BLaER1 treated with 17β-estradiol and CSF1 and Interleukin-3, amounts not matched to agents 10 nM and 100 nM (cell line): ENCODE measurements at regions not wholly inside any gene's neighbourhood (a gene's known extent, or its start where the extent isn't known, plus 50 kb on each side); places are given as distances from the start of the nearest gene placed in this dataset.
A peak's percentile ranks its signal among the peaks of the same experiment; 100 is the strongest.
"Not testable (repeated sequence)": the region's sequence is repeated elsewhere in the genome, so short reads cannot be mapped to it uniquely, and the experiment has no call there.

Experiments used
- H3K27ac ChIP-seq, 11 experiments: shearing (Covaris generic); formaldehyde crosslinking; 2 replicates each; pipeline ENCODE4 v1.8.1; 2022
- H3K27me3 ChIP-seq, 11 experiments: shearing (Covaris generic); formaldehyde crosslinking; 2 replicates each; pipeline ENCODE4 v1.8.1; 2022
- H3K36me3 ChIP-seq, 11 experiments: shearing (Covaris generic); formaldehyde crosslinking; 2 replicates each; pipeline ENCODE4 v1.8.1; 2022
- H3K4me1 ChIP-seq, 10 experiments: shearing (Covaris generic); formaldehyde crosslinking; 2 replicates each; pipeline ENCODE4 v1.8.1; 2022
- H3K4me2 ChIP-seq, 11 experiments: shearing (Covaris generic); formaldehyde crosslinking; 2 replicates each; pipeline ENCODE4 v1.8.1; 2022
- H3K4me3 ChIP-seq, 10 experiments: shearing (Covaris generic); formaldehyde crosslinking; 2 replicates each; pipeline ENCODE4 v1.8.1; 2022
- H3K9ac ChIP-seq, 11 experiments: shearing (Covaris generic); formaldehyde crosslinking; 2 replicates each; pipeline ENCODE4 v1.8.1; 2022
- H3K9me3 ChIP-seq, 11 experiments: shearing (Covaris generic); formaldehyde crosslinking; replicated peaks in 1 of 11; 2 replicates each; pipeline ENCODE4 v1.8.1; 2022
- H4K20me1 ChIP-seq, 11 experiments: shearing (Covaris generic); formaldehyde crosslinking; 2 replicates each; pipeline ENCODE4 v1.8.1; 2022
- Cebpa-rat ChIP-seq, 11 experiments: shearing (Covaris generic); IDR thresholded peaks; 2 replicates each; pipeline ENCODE4 v1.8.1; 2022

DNA sequence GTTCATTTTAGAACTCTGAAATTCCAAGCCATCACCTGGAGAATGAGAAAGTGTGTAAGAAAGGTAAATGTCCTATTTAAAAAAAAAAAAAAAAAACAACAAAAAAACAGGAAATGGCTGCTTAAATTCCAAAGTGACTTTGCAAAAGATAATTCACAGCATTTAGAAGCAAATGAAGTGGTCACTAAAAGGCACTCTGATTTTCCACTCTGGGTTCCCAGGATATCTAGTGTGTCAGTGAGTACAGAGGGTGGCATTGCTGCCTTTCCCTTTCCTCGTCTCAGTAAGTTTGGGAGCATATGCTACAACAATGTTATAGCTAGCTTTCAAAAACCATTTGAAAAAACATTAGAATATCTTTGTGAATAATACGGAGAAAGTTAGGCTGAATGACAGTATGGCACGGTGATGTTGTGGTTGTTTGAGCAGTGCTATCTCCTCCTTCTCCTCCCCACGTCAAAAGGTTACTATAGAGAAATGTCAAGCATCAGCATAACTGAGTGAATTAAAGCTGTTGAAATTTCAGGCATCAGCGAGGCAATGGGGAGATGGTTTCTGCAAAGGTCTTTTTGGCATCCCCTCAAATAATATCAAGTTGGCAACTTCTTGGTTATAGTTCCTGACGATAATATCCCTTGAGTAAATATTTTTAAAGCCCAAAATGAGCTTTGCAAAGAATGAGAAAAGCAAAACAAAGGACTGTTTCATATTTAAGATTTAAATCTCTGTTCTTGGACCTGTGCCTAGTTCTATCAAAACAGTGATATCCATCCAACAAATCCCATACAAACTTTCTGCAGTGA, 164.5 kb upstream of the E2F7 start:
- no peak overlapping the region for H3K4me3 ChIP-seq
- H3K27me3 ChIP-seq, result no peaks in the 10 kb centered on the region
- no peaks in the 10 kb centered on the region for H4K20me1 ChIP-seq
- no peaks in the 10 kb centered on the region for H3K9me3 ChIP-seq
- no peak overlapping the region for H3K4me2 ChIP-seq
- no peak overlapping the region for H3K27ac ChIP-seq
- no peak overlapping the region for H3K9ac ChIP-seq
- H3K36me3 ChIP-seq, result no peaks in the 10 kb centered on the region
- H3K4me1 ChIP-seq, result peaks cover 0 to 17% (median 0%) of the 10 kb centered on the region in 10 experiments; a peak in 4 of 20 replicates
- no peak for TF ChIP-seq Cebpa-rat (IDR thresholded peaks at IDR 0.05)

DNA sequence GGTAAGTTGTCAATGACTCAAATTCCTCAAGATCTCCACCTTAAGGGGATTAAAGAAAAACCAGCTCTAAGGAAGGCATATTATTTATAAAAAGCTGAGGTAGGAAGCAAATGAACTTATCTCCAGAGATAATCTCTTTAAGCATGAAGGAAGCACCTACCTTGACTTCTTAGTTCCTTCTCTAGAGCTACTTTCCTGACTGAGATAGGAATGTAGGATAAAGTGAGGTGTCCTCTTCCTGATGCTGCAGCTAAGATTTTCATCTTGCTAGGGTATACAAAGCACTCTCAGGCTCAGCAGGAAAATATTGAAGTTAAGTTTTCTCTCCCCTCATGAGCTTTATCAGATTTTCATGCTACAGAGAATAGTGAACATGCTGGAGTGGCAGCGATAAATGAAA, 163.0 kb upstream of the E2F7 start:
- H3K9ac ChIP-seq, result no peak overlapping the region
- H3K4me2 ChIP-seq, result no peak overlapping the region
- peaks cover 0 to 17% (median 0%) of the 10 kb centered on the region in 10 experiments; a peak in 4 of 20 replicates for H3K4me1 ChIP-seq
- TF ChIP-seq Cebpa-rat (IDR thresholded peaks at IDR 0.05), result no peak
- no peak overlapping the region for H3K27ac ChIP-seq
- H4K20me1 ChIP-seq, result no peaks in the 10 kb centered on the region
- no peaks in the 10 kb centered on the region for H3K27me3 ChIP-seq
- no peaks in the 10 kb centered on the region for H3K36me3 ChIP-seq
- H3K9me3 ChIP-seq, result no peaks in the 10 kb centered on the region
- no peak overlapping the region for H3K4me3 ChIP-seq

DNA sequence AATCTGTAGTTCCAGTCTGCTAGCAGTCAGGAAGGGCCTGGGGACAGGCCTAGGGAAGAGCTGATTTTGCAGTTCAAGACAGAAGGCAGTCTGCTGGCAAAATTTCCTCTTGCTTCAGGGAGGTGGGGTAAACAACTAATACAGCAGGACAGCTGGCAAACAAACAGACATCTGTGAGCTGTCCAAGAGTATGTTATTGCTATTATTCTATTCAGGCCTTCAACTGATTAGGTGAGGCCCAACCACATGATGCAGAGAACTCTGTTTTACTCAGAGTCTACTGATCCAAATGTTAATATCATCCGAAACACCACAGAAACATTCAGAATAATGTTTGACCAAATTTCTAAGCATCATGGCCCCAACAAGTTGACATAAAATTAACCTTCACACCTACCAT, 161.0 kb upstream of the E2F7 start:
- peaks cover 0 to 7% (median 0%) of the 10 kb centered on the region in 11 experiments; a peak in 4 of 22 replicates for H3K27me3 ChIP-seq
- H3K36me3 ChIP-seq, result no peaks in the 10 kb centered on the region
- no peak overlapping the region for H3K9ac ChIP-seq
- H3K27ac ChIP-seq, result no peak overlapping the region
- H3K4me1 ChIP-seq, result peaks cover 0 to 6% (median 0%) of the 10 kb centered on the region in 10 experiments; a peak in 3 of 20 replicates
- no peak for TF ChIP-seq Cebpa-rat (IDR thresholded peaks at IDR 0.05)
- H4K20me1 ChIP-seq, result no peaks in the 10 kb centered on the region
- H3K4me3 ChIP-seq, result no peak overlapping the region
- no peak overlapping the region for H3K4me2 ChIP-seq
- H3K9me3 ChIP-seq, result no peaks in the 10 kb centered on the region

DNA sequence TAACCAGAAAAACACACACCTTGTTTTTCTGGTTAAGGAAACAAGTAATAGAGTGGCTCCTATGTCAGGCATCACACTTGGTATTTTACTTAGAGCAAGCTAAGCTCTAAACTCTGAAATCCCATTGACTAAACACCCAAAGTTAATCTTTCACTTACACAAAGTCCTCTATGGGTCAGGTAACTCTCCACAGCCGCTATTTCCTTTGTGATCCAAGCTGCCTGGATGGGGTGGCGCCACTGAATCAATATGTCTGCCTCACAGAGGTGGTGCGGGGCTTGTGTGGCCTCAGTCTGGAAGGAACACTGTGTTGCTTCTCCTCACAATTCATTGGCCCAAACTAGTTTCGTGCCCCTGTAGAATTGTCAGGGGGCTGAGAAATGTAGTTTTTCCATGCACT, 160.0 kb upstream of the E2F7 start:
- no peak for TF ChIP-seq Cebpa-rat (IDR thresholded peaks at IDR 0.05)
- Histone ChIP-seq H3K4me3 (no peak overlapping the region), H3K9me3 (no peaks in the 10 kb centered on the region), H3K27me3 (peaks cover 0 to 14% (median 0%) of the 10 kb centered on the region in 11 experiments; a peak in 6 of 22 replicates), H4K20me1 (no peaks in the 10 kb centered on the region), H3K27ac (no peak overlapping the region), H3K4me2 (no peak overlapping the region), H3K36me3 (no peaks in the 10 kb centered on the region), H3K4me1 (no peaks in the 10 kb centered on the region), H3K9ac (no peak overlapping the region)

DNA sequence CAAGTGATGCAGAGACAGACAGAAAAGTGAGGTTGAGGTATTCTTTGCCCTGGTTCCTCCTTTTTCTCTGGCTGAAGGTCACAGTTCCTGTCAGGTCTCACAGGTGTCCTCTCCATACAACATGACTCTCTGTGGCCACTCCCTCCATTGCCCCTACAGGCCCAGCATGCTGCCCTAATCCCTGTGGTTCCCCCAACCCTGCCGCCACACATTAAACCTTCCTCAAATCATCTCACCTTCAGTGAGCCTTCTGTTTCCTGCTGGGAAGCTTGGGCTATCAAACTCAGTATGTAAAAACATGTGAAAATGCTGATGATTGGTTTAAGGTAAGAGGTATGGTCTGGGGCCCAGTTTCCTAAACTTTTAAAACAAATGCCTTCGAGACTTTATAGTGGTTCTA, 159.0 kb upstream of the E2F7 start:
- H3K4me3 ChIP-seq, result no peak overlapping the region
- H3K4me1 ChIP-seq, result peaks cover 0 to under 1% (median 0%) of the 10 kb centered on the region in 10 experiments; a peak in 3 of 20 replicates
- no peak overlapping the region for H3K9ac ChIP-seq
- TF ChIP-seq Cebpa-rat (IDR thresholded peaks at IDR 0.05), result no peak
- no peaks in the 10 kb centered on the region for H3K9me3 ChIP-seq
- H4K20me1 ChIP-seq, result no peaks in the 10 kb centered on the region
- no peak overlapping the region for H3K4me2 ChIP-seq
- H3K27ac ChIP-seq, result no peak overlapping the region
- peaks cover 0 to 23% (median 4%) of the 10 kb centered on the region in 11 experiments; a peak in 12 of 22 replicates for H3K27me3 ChIP-seq
- no peaks in the 10 kb centered on the region for H3K36me3 ChIP-seq

DNA sequence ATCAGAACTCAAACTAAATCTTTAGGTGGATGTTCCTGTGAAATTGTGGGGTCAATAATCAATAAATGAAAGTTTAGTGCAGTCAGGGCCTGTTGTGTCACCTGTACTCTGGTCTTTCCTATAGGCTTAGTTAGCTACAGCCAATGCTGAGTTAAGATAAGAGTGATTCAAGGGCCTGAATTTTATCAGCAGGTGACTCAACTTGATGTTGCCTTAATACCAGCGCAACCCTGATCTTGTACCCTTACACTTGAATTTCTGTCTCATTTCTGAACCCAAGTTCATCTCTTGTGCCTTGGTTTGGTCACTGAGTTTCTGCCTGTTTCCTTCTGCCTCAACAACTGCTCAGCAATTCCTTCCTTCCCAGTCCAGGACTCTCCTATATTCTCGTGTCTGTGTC, 157.0 kb upstream of the E2F7 start:
- H3K9me3 ChIP-seq, result peaks cover under 1 to 3% (median 2%) of the 10 kb centered on the region in 11 experiments; a peak in 18 of 22 replicates

DNA sequence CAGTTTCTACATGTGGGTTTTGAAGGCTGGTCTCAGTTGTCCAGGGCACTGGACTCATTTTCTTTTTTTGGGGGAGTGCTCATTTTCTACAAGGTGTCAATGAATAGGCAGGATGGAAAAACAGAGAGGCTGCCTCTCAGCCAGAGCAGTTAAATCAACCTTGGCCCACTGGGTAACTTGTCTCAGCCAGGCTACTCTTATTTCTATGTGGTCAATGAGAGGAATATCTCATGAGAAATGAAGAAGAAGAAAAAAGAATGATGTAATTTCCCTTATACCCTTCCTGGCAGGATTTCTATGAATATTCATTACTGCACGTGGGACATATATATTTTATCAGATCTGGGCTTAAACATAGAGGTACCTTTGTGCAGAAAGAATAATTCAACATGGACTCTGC, 155.2 kb upstream of the E2F7 start:
- Histone ChIP-seq H3K27me3 (peaks cover 0 to 28% (median 10%) of the 10 kb centered on the region in 11 experiments; a peak in 13 of 22 replicates), H3K9ac (no peak overlapping the region), H3K9me3 (peaks cover 14 to 20% (median 17%) of the 10 kb centered on the region in 11 experiments), H3K4me1 (peaks cover 7 to 19% (median 15%) of the 10 kb centered on the region in 10 experiments; a peak in 19 of 20 replicates), H3K27ac (no peak overlapping the region), H3K36me3 (no peaks in the 10 kb centered on the region), H3K4me2 (no peak overlapping the region), H3K4me3 (no peak overlapping the region), H4K20me1 (peaks cover 0 to 6% (median 0%) of the 10 kb centered on the region in 11 experiments; a peak in 2 of 22 replicates)
- no peak for TF ChIP-seq Cebpa-rat (IDR thresholded peaks at IDR 0.05)

More for the DNA sequence above, 157.0 kb upstream of the E2F7 start:
- Histone ChIP-seq H3K9ac (no peak overlapping the region), H3K27ac (no peak overlapping the region), H3K27me3 (peaks cover 0 to 26% (median 10%) of the 10 kb centered on the region in 11 experiments; a peak in 13 of 22 replicates), H3K36me3 (no peaks in the 10 kb centered on the region), H3K4me2 (no peak overlapping the region), H4K20me1 (peaks cover 0 to 6% (median 0%) of the 10 kb centered on the region in 11 experiments; a peak in 2 of 22 replicates), H3K4me3 (no peak overlapping the region), H3K4me1 (peaks cover 7 to 19% (median 15%) of the 10 kb centered on the region in 10 experiments; a peak in 19 of 20 replicates)
- no peak for TF ChIP-seq Cebpa-rat (IDR thresholded peaks at IDR 0.05)

DNA sequence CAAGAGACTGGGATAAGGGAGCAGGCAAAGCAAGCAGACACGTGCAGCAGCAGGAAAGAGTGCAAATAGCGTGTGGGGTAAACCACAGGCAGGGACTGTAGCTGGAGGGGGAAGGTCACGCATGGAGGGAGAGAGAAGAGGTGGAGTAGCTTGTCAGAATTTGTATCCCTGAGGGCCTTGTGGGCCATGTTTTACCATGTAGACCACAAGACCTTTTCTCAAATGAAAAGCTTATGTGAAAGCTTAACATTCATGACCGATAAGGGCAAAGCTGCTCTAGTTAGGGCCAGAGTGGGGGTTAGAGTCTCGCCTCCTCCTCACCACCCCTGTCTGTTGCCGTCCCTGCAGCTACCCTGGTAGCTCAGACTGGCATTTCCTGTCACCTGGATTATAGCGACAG, 152.9 kb upstream of the E2F7 start:
- Histone ChIP-seq H3K36me3 (no peaks in the 10 kb centered on the region), H3K4me3 (no peak overlapping the region), H3K9ac (no peak overlapping the region), H3K9me3 (peaks cover 14 to 23% (median 17%) of the 10 kb centered on the region in 11 experiments), H3K4me2 (peak overlapping the region; percentile 27 to 83 (median 69)), H4K20me1 (peaks cover 0 to 6% (median 0%) of the 10 kb centered on the region in 11 experiments; a peak in 2 of 22 replicates), H3K27ac (no peak overlapping the region), H3K4me1 (peaks cover 7 to 19% (median 15%) of the 10 kb centered on the region in 10 experiments; a peak in 19 of 20 replicates), H3K27me3 (peaks cover 0 to 28% (median 10%) of the 10 kb centered on the region in 11 experiments; a peak in 13 of 22 replicates)
- no peak for TF ChIP-seq Cebpa-rat (IDR thresholded peaks at IDR 0.05)

DNA sequence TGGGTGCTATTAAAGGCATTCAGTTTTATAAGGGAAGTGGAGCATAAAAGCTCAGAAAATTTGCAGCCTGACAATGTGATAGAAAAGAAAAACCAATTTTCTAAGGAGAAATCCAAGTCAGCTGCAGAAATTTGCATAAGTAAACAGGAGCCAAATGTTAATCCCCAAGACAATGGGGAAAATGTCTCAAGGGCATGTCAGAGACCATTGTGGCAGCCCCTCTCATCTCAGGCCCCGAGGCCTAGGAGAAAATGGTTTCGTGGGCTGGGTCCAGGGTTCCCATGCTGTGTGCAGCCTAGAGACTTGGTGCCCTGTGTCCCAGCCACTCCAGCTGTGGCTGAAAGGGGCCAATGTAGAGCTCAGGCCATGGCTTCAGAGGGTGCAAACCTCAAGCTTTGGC, 150.8 kb upstream of the E2F7 start:
- not testable (repeated sequence) for H3K36me3 ChIP-seq, H3K4me3 ChIP-seq, H3K4me2 ChIP-seq, H4K20me1 ChIP-seq, H3K9ac ChIP-seq, H3K27ac ChIP-seq
- Histone ChIP-seq H3K9me3 (peaks cover 14 to 30% (median 25%) of the 10 kb centered on the region in 11 experiments), H3K4me1 (peaks cover 7 to 21% (median 15%) of the 10 kb centered on the region in 10 experiments; a peak in 19 of 20 replicates), H3K27me3 (peaks cover 0 to 21% (median 10%) of the 10 kb centered on the region in 11 experiments; a peak in 13 of 22 replicates)
